ENCODE measurements at regions not wholly inside any gene's neighbourhood (a gene's known extent, or its start where the extent isn't known, plus 50 kb on each side); places are given as distances from the start of the nearest gene placed in this dataset.
"Not testable (repeated sequence)": the region's sequence is repeated elsewhere in the genome, so short reads cannot be mapped to it uniquely, and the experiment has no call there.

GRCh38 chr12:7591531-7591930 is 74.2 kb downstream of the APOBEC1 start:
- DNase-seq, result no peak
- in situ Hi-C loops (cut with HindIII; ENCODE audit: low pct_ligation_motif_present, low pct_unique_long_range_greater_than_20kb, low sequenced_read_pairs), result no loop called here

- in situ Hi-C loops (cut with HindIII; ENCODE audit: low pct_ligation_motif_present, low pct_unique_long_range_greater_than_20kb, low sequenced_read_pairs); DNase-seq: not testable (repeated sequence)
Observed at GRCh38 chr12:7590085-7590484, 75.6 kb downstream of the APOBEC1 start.

GRCh38 chr12:7588742-7589329 is 76.9 kb downstream of the APOBEC1 start:
- peak; percentile 80 for DNase-seq
- in situ Hi-C loops (cut with HindIII; ENCODE audit: low pct_ligation_motif_present, low pct_unique_long_range_greater_than_20kb, low sequenced_read_pairs), result not testable (repeated sequence)

GRCh38 chr12:7584137-7584536 is 80.6 kb upstream of the CD163 start:
- in situ Hi-C loops (cut with HindIII; ENCODE audit: low pct_ligation_motif_present, low pct_unique_long_range_greater_than_20kb, low sequenced_read_pairs); DNase-seq: not testable (repeated sequence)

- in situ Hi-C loops (cut with HindIII; ENCODE audit: low pct_ligation_motif_present, low pct_unique_long_range_greater_than_20kb, low sequenced_read_pairs), result no loop called here
- DNase-seq, result no peak
Observed at GRCh38 chr12:7583471-7583870, 79.9 kb upstream of the CD163 start.

- in situ Hi-C loops (cut with HindIII; ENCODE audit: low pct_ligation_motif_present, low pct_unique_long_range_greater_than_20kb, low sequenced_read_pairs), result no loop called here
- no peak for DNase-seq
Observed at GRCh38 chr12:7582796-7583195, 79.2 kb upstream of the CD163 start.

- no peak for DNase-seq
- in situ Hi-C loops (cut with HindIII; ENCODE audit: low pct_ligation_motif_present, low pct_unique_long_range_greater_than_20kb, low sequenced_read_pairs), result no loop called here
Observed at GRCh38 chr12:7581625-7582024, 78.0 kb upstream of the CD163 start.

GRCh38 chr12:7581046-7581445 is 77.5 kb upstream of the CD163 start:
- DNase-seq, result no peak
- in situ Hi-C loops (cut with HindIII; ENCODE audit: low pct_ligation_motif_present, low pct_unique_long_range_greater_than_20kb, low sequenced_read_pairs), result no loop called here

- in situ Hi-C loops (cut with HindIII; ENCODE audit: low pct_ligation_motif_present, low pct_unique_long_range_greater_than_20kb, low sequenced_read_pairs), result no loop called here
- DNase-seq, result no peak
Observed at GRCh38 chr12:7571257-7571656, 67.7 kb upstream of the CD163 start.

GRCh38 chr12:7557227-7557626 is 53.6 kb upstream of the CD163 start:
- in situ Hi-C loops (cut with HindIII; ENCODE audit: low pct_ligation_motif_present, low pct_unique_long_range_greater_than_20kb, low sequenced_read_pairs), result no loop called here
- no peak for DNase-seq

- DNase-seq, result no peak
Observed at GRCh38 chr12:7555752-7556151, 52.2 kb upstream of the CD163 start.

GRCh38 chr12:7554831-7555230 is 51.3 kb upstream of the CD163 start:
- DNase-seq; in situ Hi-C loops (cut with HindIII; ENCODE audit: low pct_ligation_motif_present, low pct_unique_long_range_greater_than_20kb, low sequenced_read_pairs): not testable (repeated sequence)

More at GRCh38 chr12:7555752-7556151, 52.2 kb upstream of the CD163 start:
- in situ Hi-C loops (cut with HindIII; ENCODE audit: low pct_ligation_motif_present, low pct_unique_long_range_greater_than_20kb, low sequenced_read_pairs), result no loop called here

All from ACHN (cell line).